Activated CD4-positive, alpha-beta memory T cell treated with anti-CD3 and anti-CD28 coated beads for 36 hours (primary cell): ENCODE measurements at regions not wholly inside any gene's neighbourhood (a gene's known extent, or its start where the extent isn't known, plus 50 kb on each side); places are given as distances from the start of the nearest gene placed in this dataset.

Experiments
- CTCF ChIA-PET: fragments of 350-600 bp; sonication (Branson Sonifier 250); formaldehyde crosslinking; loops from one replicate; lab custom pipeline; 2021; ENCODE audit warnings: antibody characterized with exemption, inconsistent platforms; lab: Charles Lee
- POLR2A ChIA-PET: fragments of 350-600 bp; sonication (Branson Sonifier 250); formaldehyde crosslinking; loops from one replicate; lab custom pipeline; 2021; ENCODE audit warnings: antibody characterized with exemption; lab: Charles Lee
- DNase-seq: peaks from one replicate; pipeline ENCODE4 v3.0.0-alpha.2; 2020
- H3K27ac Mint-ChIP-seq: one replicate; pipeline ENCODE4 v1.8.0; 2021; ENCODE audit warnings: mixed read lengths
- H3K27me3 Mint-ChIP-seq: one replicate; pipeline ENCODE4 v1.8.0; 2021; ENCODE audit warnings: mixed read lengths
- H3K36me3 Mint-ChIP-seq: one replicate; pipeline ENCODE4 v1.8.0; 2021; ENCODE audit warnings: mixed read lengths
- H3K4me1 Mint-ChIP-seq: one replicate; pipeline ENCODE4 v1.8.0; 2021; ENCODE audit warnings: low read depth, mixed read lengths
- H3K4me3 Mint-ChIP-seq: one replicate; pipeline ENCODE4 v1.8.0; 2021; ENCODE audit warnings: mild to moderate bottlenecking, mixed read lengths
- H3K9me3 Mint-ChIP-seq: one replicate; pipeline ENCODE4 v1.8.0; 2021; ENCODE audit warnings: mixed read lengths
- intact Hi-C: fragments of 100-400 bp; cut with micrococcal nuclease; formaldehyde crosslinking; loops from one replicate; pipeline ENCODE4 v1.15.1; 2023

DNA sequence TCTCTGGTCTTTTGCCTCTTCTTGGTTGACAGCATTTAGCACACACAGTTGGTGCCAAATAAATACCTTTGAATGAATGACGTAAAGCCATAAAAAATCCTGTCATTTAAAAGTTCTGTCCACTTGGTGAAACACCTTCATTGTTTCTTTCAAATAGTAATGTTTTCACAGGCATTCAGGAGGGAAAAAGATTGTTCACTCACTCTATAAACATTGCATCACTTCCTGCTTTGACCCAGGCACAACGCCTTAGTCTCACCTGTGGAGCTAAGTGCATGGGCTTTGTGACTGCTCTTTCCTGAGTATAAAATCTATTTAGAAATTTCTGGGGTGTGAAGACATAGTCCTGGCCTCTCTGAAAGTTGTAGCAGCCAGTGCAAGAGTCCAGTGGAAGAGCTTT is 88.9 kb upstream of the CXCL14 start:
- ChIA-PET POLR2A (no interaction called here), CTCF (interaction anchor here (0.9 to 1.6 kb wide), 2 partner anchors 102 to 205 kb away, joined by 3 to 4 read pairs; no protein-coding TSS in a partner anchor)
- intact Hi-C loops = no loop called here
- H3K27ac Mint-ChIP-seq = no peak overlapping the region
- H3K36me3 Mint-ChIP-seq = no peaks in the 10 kb centered on the region
- no peaks in the 10 kb centered on the region for H3K4me1 Mint-ChIP-seq
- no peak overlapping the region for H3K4me3 Mint-ChIP-seq
- H3K27me3 Mint-ChIP-seq = peaks cover 18% of the 10 kb centered on the region
- H3K9me3 Mint-ChIP-seq = no peaks in the 10 kb centered on the region
- no peak for DNase-seq

DNA sequence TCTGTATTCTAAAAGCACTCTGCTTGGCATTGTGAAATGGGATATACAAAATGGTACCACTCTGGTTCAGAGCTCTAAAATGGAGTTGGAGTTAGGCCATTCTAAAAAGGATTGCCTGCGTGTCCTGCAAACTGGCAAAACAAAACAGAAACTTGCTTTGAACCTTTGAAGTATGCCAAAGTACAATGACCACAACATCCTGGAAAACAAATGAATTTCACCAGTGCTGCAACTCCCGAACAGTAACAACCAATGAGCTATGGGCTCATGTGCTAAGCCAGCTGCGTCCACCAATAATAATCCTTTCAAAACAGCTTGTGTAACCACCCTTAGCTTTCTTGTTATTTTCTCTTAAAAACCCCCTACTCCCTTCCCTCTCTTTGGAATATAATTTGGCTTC is 88.4 kb upstream of the CXCL14 start:
- ChIA-PET CTCF (interaction anchor here (0.9 to 1.6 kb wide), 2 partner anchors 101 to 204 kb away, joined by 3 to 4 read pairs; no protein-coding TSS in a partner anchor), POLR2A (no interaction called here)
- no peak overlapping the region for H3K4me3 Mint-ChIP-seq
- intact Hi-C loops = no loop called here
- H3K27ac Mint-ChIP-seq = no peak overlapping the region
- no peaks in the 10 kb centered on the region for H3K36me3 Mint-ChIP-seq
- H3K4me1 Mint-ChIP-seq = no peaks in the 10 kb centered on the region
- H3K27me3 Mint-ChIP-seq = peaks cover 19% of the 10 kb centered on the region
- DNase-seq = no peak
- no peaks in the 10 kb centered on the region for H3K9me3 Mint-ChIP-seq

DNA sequence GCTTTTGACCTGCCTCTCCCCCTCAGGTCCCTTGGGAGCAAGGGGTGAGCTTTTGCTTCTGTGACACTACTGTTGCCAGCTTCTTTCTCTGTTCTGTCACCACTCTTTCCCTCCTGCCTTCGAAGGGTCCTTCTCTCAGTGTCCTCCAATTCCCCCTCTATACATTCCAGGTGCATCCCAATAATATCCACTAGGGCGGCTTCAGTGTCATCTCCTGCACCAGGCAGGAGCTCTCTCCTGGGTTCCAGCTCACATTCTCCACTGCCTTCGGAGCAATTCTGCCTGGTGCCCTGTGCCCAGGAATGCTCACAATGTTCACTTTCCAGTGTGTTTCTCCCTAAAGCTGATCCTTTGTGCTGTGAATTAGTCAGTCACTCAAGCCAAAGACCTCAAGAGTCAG is 83.9 kb upstream of the CXCL14 start:
- H3K4me3 Mint-ChIP-seq = no peak overlapping the region
- DNase-seq = no peak
- H3K27ac Mint-ChIP-seq = no peak overlapping the region
- H3K27me3 Mint-ChIP-seq = peaks cover 10% of the 10 kb centered on the region
- CTCF ChIA-PET = no interaction called here
- POLR2A ChIA-PET = no interaction called here
- no peaks in the 10 kb centered on the region for H3K36me3 Mint-ChIP-seq
- H3K4me1 Mint-ChIP-seq = no peaks in the 10 kb centered on the region
- intact Hi-C loops = no loop called here
- peaks cover 14% of the 10 kb centered on the region for H3K9me3 Mint-ChIP-seq

DNA sequence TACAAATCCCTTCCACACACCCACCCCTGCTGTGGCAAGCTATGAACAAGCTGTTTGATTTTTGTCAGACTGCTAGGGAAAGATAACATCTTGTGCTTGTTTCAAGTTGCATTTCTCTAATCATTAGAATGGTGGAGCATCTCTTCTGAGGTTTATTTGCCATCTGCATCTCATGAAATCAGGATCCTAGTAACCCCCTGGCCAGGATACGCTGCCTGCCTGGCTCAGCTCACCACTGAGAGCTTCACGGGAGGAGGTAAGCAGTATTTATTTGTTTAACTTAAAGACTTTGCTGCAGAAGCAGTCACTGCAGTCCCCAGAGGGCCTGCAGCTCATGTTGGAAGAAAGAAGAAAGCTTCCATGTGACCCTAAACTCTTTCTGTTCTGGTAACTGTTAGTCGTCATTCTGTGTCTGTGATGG is 83.3 kb upstream of the CXCL14 start:
- intact Hi-C loops = no loop called here
- DNase-seq = no peak
- no peaks in the 10 kb centered on the region for H3K4me1 Mint-ChIP-seq
- H3K36me3 Mint-ChIP-seq = no peaks in the 10 kb centered on the region
- CTCF ChIA-PET = no interaction called here
- no peak overlapping the region for H3K4me3 Mint-ChIP-seq
- POLR2A ChIA-PET = no interaction called here
- no peak overlapping the region for H3K27ac Mint-ChIP-seq
- H3K9me3 Mint-ChIP-seq = peaks cover 14% of the 10 kb centered on the region
- H3K27me3 Mint-ChIP-seq = peaks cover 11% of the 10 kb centered on the region

DNA sequence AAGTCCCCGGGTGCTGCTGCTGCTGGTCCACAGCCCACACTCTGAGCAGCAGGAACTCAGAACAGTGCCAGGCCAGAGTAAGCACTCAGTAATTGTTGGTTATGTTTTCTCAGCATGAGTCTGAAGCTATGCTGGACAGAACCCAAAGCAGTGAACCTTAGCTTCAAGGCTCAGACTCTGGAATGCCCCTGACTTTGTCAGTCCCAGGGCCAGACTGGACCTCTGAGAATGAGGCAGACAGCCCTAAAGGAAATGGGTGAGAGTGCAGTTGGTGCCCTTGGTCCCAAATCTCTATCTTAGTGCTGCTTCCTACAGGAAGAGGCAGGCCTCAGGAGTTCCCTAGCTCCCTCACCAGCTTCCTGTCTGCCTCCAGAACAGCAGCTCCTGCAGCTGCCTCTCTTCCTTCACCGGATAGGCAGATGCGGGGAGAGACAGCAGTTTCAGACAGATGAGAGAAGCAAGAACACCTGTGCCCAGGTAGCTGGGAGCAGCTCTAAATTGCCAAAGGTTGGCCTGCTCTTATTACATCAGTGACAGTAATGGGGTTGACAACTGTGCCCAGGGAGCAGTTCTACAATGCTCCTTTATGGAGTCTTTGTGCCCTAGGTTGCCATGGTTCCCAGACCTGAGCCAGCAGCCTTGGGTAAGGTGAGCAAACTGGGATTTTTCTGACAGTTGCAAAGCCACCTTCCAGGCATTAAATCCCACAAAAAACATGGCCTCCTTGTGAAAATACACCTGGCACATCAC is 82.2 kb upstream of the CXCL14 start:
- intact Hi-C loops = no loop called here
- DNase-seq = no peak
- Mint-ChIP-seq H3K27ac (no peak overlapping the region), H3K4me3 (no peak overlapping the region), H3K36me3 (no peaks in the 10 kb centered on the region), H3K27me3 (peaks cover 12% of the 10 kb centered on the region), H3K9me3 (peaks cover 14% of the 10 kb centered on the region), H3K4me1 (no peaks in the 10 kb centered on the region)
- CTCF ChIA-PET = no interaction called here
- POLR2A ChIA-PET = no interaction called here

DNA sequence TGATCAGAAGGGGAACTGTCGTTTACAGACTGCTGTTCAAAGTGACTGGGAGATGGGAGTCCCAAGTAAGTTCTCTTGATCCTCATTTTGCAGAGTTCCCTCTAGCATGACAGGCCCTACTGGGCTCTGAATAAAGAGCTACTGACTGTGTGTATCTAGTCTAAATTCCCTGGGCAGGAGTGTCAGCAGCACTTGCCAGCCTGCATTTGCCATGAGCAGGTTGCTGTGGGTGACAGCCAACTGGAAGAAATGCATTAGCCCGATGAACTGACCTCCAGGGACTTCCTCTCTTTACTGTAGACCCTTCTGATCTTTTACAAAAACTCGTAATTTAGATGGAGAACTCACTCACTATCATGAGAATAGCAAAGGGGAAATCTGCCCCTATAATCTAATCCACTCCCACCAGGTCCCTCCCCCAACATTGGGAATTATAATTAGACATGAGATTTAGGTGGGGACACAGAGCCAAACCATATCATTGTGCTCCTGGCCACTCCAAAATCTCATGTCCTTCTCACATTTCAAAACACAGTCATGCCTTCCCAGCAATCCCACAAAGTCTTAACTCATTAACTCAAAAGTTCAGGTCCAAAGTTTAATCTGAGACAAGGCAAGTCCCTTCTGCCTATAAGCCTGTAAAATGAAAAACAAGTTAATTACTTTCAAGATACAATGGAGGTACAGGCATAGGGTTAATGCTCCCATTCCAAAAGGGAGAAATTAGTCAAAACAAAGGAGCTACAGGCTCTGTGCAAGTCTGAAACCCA is 78.9 kb upstream of the CXCL14 start:
- Mint-ChIP-seq H3K27me3 (peaks cover 5% of the 10 kb centered on the region), H3K9me3 (peaks cover 14% of the 10 kb centered on the region), H3K36me3 (no peaks in the 10 kb centered on the region), H3K4me3 (no peak overlapping the region), H3K27ac (no peak overlapping the region), H3K4me1 (no peaks in the 10 kb centered on the region)
- intact Hi-C loops = no loop called here
- ChIA-PET POLR2A (no interaction called here), CTCF (no interaction called here)
- no peak for DNase-seq

DNA sequence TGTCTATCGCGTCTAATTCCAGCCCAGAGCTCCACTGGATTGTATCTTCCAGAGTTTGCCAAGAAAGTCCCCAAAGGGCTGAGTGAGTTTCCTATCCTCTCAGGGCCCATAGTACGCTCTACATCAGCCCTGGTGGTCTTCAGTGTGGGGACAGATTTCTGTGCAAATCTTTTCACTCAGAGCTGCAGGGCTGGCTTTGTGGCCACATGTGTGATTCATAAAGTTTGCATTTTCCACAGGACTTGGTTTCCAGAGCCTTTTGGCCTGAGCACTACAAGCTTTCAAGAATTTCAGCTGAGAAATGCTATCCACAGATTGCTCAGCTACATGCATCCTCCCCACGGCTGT is 76.7 kb upstream of the CXCL14 start:
- no peaks in the 10 kb centered on the region for H3K36me3 Mint-ChIP-seq
- intact Hi-C loops = no loop called here
- no peaks in the 10 kb centered on the region for H3K4me1 Mint-ChIP-seq
- H3K27me3 Mint-ChIP-seq = peaks cover 3% of the 10 kb centered on the region
- no peak overlapping the region for H3K4me3 Mint-ChIP-seq
- no peak overlapping the region for H3K27ac Mint-ChIP-seq
- ChIA-PET POLR2A (no interaction called here), CTCF (no interaction called here)
- peaks cover 14% of the 10 kb centered on the region for H3K9me3 Mint-ChIP-seq
- no peak for DNase-seq

DNA sequence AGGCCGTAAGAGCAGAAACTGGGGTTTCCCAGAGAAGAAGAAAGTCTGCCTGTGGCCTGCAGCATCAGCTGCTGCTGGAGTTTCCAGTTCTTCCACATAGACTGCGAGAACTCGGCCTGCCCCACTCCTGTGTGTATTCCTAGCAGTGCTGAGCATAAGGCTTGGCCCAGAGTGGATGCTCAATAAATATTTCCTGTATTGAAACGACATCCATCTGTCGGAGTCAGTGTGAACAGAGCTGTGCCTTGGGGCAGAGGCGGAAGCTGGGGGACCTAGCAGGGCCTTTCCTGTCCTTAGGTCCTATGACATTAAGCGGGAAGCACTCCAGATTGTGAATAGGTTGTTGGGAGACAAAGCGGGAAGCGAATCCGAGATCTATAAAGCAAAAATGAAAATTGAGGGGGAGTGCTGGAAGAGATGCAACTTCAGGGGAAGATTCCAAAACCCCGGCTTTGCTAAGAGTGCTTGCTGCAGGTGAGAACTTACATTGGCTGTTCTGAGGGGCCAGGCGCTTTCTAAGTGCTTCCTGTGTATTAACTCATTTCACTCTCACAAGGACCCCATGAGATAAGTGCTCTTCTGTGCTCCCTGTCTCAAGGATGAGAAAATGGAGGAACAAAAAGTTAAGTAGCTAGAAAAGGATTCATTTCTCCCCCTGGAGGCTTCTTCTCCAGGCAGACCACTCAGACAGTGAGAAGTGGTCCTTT is 76.1 kb upstream of the CXCL14 start:
- ChIA-PET CTCF (no interaction called here), POLR2A (no interaction called here)
- no peak for DNase-seq
- no peak overlapping the region for H3K27ac Mint-ChIP-seq
- H3K9me3 Mint-ChIP-seq = peaks cover 11% of the 10 kb centered on the region
- H3K27me3 Mint-ChIP-seq = peaks cover 3% of the 10 kb centered on the region
- intact Hi-C loops = no loop called here
- no peak overlapping the region for H3K4me3 Mint-ChIP-seq
- H3K36me3 Mint-ChIP-seq = no peaks in the 10 kb centered on the region
- no peaks in the 10 kb centered on the region for H3K4me1 Mint-ChIP-seq

DNA sequence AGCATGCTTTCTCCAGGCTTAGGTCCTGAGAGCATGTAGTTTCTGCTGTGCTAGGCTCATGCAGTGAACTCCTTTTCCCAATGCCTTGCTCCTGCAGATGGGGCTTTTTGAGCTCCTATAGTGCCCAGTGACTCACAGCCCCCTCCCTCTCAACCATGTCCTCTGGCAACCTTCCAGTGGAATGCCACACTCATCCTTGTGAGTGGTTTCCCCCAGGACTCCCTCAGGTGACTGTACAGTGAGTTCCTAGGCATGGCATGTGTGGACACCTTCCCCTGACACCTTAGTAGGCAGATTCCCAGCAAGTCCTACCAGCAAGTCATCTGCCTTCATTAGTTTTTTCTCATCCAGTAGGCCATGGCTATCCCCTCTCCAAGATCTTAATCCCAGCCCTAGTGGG is 72.4 kb upstream of the CXCL14 start:
- H3K27ac Mint-ChIP-seq = no peak overlapping the region
- peaks cover 1% of the 10 kb centered on the region for H3K27me3 Mint-ChIP-seq
- ChIA-PET POLR2A (no interaction called here), CTCF (no interaction called here)
- H3K9me3 Mint-ChIP-seq = no peaks in the 10 kb centered on the region
- no peak for DNase-seq
- no peaks in the 10 kb centered on the region for H3K4me1 Mint-ChIP-seq
- intact Hi-C loops = no loop called here
- H3K4me3 Mint-ChIP-seq = no peak overlapping the region
- H3K36me3 Mint-ChIP-seq = no peaks in the 10 kb centered on the region

DNA sequence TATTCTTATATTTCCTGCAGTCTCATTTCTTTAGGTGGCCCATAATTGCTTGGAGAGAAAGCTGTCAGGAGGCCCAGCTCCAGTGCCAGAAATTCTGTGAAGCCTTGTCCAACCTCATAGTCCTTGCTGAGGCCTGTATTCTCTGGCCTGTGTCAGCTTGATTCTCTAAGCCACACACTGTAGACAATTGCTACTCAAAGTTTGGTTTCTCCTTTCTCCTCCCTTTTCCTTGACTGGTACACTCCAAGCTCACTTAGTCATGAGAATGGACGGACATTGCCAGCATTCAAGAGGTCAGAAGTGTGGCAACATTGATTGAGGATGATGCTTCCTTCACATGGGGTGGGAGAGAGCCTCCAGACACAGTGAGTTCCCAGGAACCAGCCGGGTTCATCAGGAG is 71.3 kb upstream of the CXCL14 start:
- CTCF ChIA-PET = no interaction called here
- H3K36me3 Mint-ChIP-seq = no peaks in the 10 kb centered on the region
- H3K27ac Mint-ChIP-seq = no peak overlapping the region
- POLR2A ChIA-PET = no interaction called here
- H3K9me3 Mint-ChIP-seq = no peaks in the 10 kb centered on the region
- no peak overlapping the region for H3K4me3 Mint-ChIP-seq
- no peaks in the 10 kb centered on the region for H3K4me1 Mint-ChIP-seq
- intact Hi-C loops = no loop called here
- H3K27me3 Mint-ChIP-seq = no peaks in the 10 kb centered on the region
- no peak for DNase-seq

DNA sequence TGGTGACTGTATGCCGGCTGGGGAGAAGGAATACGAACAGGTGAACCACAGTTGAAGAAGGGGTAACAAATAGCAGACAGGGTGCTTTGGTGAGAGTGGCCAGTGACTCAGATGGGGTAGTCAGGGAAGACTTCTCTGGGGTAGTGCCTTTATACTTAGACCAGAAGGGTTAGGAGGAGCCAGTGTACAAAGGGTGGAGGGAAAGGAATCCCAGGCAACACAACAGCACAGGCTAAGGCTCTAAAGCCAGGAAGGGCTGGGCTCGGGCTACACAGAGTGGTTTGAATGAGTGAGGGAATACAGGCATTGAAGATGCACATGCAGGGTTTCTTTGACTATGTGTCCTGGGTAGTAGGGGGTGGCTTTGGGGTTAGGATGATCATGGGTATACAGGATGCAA is 70.6 kb upstream of the CXCL14 start:
- Mint-ChIP-seq H3K9me3 (no peaks in the 10 kb centered on the region), H3K27ac (no peak overlapping the region), H3K4me3 (no peak overlapping the region), H3K27me3 (no peaks in the 10 kb centered on the region), H3K36me3 (no peaks in the 10 kb centered on the region), H3K4me1 (no peaks in the 10 kb centered on the region)
- CTCF ChIA-PET = no interaction called here
- POLR2A ChIA-PET = no interaction called here
- intact Hi-C loops = no loop called here
- no peak for DNase-seq

DNA sequence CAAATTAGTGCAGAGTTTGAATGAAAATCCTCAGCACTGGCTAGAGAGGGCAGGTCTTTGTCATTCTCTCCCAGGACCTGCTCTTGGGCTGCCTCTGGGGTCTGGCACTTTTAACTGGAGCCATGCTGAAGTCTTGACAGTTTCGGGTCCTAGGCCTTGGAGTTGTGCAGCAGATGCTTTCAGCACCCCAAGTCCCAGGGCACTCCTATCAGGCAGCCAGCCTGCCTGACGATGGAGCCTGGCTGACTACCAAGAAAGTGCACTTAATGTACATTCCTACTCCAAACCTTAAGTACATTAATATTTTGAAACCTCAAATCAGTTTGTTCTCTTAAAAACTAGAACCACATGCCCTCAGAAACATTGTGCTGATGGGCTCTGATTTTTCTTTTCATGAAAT is 69.3 kb upstream of the CXCL14 start:
- no peak overlapping the region for H3K4me3 Mint-ChIP-seq
- H3K27ac Mint-ChIP-seq = no peak overlapping the region
- CTCF ChIA-PET = no interaction called here
- H3K9me3 Mint-ChIP-seq = no peaks in the 10 kb centered on the region
- intact Hi-C loops = no loop called here
- POLR2A ChIA-PET = no interaction called here
- H3K4me1 Mint-ChIP-seq = no peaks in the 10 kb centered on the region
- H3K36me3 Mint-ChIP-seq = no peaks in the 10 kb centered on the region
- H3K27me3 Mint-ChIP-seq = no peaks in the 10 kb centered on the region
- no peak for DNase-seq
